PC-9 (cell line): ENCODE measurements at regions not wholly inside any gene's neighbourhood (a gene's known extent, or its start where the extent isn't known, plus 50 kb on each side); places are given as distances from the start of the nearest gene placed in this dataset.

ENCODE experiments used
- CTCF ChIP-seq: fragments of 200-600 bp; sonication (generic); conservative IDR thresholded peaks from 2 replicates; pipeline ENCODE4 v1.6.1; 2017; ENCODE audit warnings: mixed run types, antibody characterized with exemption, mild to moderate bottlenecking, moderate library complexity
- EZH2 ChIP-seq: fragments of 200-600 bp; sonication (generic); IDR thresholded peaks from 2 replicates; pipeline ENCODE4 v1.8.0; 2017; ENCODE audit warnings: antibody characterized with exemption, low read depth

- TF ChIP-seq CTCF (no peak), EZH2 (no peak)
Measured at GRCh38 chr13:25001476-25002206, 94.3 kb upstream of the PABPC3 start.
